GM18867 (cell line): ENCODE measurements at regions not wholly inside any gene's neighbourhood (a gene's known extent, or its start where the extent isn't known, plus 50 kb on each side); places are given as distances from the start of the nearest gene placed in this dataset.
"Not testable (repeated sequence)": the region's sequence is repeated elsewhere in the genome, so short reads cannot be mapped to it uniquely, and the experiment has no call there.

Experiments
- ATAC-seq: cut with Tn5 transposase; IDR thresholded peaks from one replicate; pipeline ENCODE4 v1.9.1; 2021; ENCODE audit warnings: mild to moderate bottlenecking, moderate library complexity; ENCODE audit not compliant: unreplicated experiment

DNA sequence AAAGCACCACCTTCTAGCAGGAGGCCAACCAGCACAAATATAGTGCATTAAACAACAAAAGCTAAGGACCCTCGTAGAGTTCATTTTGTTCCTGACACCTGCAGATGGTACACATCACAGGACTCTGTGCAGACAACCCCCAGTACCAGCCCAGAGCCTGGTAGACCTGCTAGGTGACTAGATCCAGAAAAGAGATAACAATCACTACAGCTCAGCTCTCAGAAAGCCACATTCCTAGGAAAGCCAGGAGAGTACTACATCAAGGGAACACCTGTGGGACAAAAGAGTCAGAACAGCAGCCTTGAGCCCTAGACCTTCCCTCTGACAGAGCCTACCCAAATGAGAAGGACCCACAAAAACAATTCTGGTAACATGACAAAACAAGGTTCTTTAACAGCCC, 344.7 kb upstream of the PTBP2 start:
- ATAC-seq: no peak

DNA sequence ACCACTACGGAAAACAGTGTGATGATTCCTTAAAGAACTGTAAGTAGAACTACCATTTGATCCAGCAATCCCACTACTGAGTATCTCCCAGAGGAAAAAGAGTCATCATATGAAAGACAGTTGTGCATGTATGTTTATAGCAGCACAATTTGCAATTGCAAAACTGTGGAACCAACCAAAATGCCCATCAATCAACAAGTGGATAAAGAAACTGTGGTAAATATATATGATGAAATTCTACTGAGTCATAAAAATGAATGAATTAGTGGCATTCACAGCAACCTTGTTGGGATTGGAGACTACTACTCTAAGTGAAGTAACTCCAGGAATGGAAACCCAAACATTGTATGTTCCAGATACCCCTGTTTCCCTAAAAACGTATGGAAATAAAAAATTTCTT, 337.0 kb upstream of the PTBP2 start:
- ATAC-seq: no peak

DNA sequence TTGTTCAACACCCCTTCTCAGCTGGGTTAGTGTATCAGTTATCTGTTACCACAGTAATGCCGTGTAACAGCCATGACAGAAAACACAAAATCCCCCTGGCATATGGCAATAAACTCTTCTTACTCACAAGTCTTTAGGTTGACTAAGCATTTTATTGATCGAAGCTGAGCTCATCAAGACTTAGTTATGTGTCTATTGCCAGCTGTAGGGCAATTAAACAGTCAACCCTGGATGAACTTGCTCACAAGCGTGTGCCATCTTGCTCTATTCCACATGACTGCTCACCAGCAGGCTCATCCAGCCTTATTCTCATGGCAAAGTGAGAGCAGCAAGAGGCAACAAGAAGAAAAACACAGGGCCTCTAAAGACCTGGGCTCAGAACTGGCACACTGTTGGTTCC, 333.8 kb upstream of the PTBP2 start:
- no peak for ATAC-seq

DNA sequence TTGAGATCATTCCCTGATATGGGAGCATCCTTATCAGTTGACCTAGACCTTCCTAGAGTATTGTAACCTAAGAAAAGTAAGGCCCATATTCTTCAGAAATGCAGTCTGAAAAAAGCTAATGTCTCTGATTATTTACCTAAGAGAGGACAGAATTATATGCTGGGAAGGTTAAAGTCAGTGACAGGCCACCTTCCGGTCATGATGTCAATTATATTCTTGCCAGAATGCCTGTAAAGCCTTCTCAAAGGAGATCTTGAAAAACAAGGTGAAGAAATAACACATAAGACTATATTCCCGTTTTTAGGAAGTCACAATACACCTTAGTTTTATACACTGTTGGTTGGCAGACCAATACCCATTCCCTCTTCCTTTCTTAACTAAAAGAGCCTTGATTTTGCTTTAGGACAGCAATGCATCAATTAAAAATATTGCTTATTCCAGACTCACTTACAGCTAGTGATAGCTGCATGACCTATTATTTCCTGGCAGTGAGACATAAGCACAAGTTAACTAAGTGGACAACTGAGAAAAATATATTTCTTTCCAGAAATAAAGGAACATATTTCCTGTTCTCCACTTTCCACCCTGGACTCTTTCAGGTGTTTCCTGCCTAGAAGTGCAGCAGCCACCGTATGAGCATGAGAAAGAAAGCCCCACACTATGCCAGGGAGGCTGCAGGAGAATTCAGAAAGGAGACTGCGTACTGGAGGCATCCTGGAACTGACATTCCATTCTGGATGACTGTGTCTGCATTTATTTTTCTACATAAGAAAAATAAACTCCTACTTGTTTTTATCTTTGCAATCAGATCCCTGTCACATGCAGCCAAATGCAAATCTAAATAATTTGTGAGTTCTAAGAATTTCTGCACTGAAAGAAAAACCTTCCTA, 332.9 kb upstream of the PTBP2 start:
- no peak for ATAC-seq

DNA sequence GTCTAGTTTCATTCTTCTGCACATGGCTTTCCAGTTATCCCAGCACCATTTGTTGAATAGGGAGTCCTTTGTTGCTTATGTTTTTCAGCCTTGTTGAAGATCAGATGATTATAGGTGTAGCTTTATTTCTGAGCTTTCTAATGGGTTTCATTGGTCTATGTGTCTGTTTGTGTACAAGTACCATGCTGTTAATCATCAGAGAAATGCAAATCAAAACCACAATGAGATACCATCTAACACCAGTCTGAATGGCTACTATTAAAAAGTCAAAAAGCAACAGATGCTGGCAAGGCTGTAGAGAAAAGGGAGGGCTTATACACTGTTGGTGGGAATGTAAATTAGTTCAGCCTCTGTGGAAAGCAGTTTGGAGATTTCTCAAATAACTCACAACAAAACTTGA, 321.5 kb upstream of the PTBP2 start:
- ATAC-seq: no peak

DNA sequence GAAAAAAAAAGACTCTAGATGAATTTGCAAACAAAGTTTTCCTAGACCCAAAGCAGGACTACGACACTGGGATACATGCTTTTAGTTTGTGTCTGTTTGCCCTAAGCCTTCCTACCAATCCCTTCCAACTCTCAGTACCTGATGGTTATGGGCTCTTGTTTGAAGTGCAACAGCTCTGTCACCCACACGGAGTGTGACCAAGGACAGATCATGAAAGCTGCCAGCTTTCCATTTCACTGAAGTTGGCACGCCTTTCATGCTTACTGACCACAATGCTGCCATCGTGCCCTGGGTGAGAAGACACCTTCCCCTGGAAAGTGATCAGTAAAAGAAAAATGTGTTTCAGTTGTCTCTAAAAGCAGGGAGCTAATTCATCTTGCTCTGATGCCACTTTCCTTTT, 312.5 kb upstream of the PTBP2 start:
- no peak for ATAC-seq

DNA sequence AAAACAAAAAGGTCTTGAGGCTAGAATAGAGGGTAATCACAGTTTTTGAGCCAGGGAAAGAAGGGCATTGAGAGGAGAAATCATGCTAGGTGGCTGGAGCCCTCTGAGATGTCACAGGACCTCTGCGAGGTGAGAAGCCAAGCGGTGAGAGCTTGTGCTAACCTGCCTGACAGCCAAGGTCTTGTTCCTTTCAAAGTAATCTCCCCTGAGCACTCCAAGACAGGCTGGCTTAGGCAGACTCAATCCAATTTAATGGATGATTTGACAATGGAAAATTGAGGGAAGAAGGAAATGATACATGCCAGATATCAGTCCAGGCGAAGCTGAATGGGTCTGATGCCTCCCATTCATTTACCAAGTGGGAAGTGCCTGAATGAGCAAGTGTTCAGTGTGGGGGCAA, 311.9 kb upstream of the PTBP2 start:
- ATAC-seq: no peak

DNA sequence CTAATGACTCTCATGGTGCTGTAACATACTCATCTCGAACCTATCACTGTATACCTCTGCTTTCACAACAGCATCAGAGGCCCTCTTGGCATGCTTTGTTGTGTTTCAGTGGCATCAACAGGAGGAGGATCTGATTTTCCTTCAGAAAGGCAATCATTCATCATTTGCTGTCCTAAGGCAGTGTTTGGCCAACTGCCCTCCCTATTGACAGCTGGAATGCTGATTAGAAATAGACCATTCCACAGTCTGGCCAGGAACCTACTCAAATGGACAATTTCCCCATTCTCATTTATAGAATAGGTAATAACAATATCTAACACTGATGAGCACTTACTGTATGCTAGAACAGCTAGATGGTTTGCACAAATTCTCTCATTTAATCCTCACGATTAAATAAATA, 310.6 kb upstream of the PTBP2 start:
- no peak for ATAC-seq

DNA sequence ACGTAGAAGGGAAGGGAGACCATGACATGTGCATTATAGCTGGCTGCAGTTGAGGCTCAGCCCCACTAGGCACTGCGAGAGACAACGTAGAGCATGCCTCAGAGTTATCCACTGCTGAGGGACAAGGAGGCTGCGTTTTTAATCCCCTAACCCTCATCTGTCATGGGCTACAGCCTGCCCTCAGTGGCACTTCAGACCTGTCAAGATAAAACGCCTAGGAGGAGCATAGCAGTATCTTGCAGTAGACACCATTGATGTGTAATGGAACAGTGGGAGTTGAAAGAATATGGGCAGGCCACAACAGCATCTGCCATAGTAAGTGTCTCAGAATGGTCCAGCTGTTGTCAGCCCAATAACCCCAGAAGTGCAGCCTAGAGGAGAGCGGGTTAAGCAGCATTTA, 307.0 kb upstream of the PTBP2 start:
- ATAC-seq: no peak

DNA sequence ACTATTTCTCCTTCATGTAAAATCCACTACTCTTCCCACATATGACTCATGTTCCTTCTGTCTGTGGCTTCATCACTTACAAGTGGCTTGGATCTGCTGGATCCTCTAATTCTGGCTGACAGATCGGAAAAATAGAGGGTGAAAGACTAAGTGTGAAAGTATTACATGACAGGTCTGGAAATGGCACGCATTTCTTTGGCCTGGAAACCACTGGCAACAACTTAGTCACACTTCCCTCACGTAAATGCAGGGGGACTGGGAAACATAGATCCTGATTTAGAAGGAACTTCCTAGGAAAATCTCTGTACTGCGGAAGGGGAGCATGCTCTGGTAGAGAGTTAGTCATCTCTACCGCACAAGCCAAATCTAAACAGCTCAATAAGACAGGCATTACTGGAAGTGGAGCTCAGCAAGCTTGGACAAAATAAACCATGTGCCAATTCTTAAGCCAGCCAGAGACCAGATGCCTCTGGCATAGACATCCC, 305.4 kb upstream of the PTBP2 start:
- ATAC-seq: no peak

DNA sequence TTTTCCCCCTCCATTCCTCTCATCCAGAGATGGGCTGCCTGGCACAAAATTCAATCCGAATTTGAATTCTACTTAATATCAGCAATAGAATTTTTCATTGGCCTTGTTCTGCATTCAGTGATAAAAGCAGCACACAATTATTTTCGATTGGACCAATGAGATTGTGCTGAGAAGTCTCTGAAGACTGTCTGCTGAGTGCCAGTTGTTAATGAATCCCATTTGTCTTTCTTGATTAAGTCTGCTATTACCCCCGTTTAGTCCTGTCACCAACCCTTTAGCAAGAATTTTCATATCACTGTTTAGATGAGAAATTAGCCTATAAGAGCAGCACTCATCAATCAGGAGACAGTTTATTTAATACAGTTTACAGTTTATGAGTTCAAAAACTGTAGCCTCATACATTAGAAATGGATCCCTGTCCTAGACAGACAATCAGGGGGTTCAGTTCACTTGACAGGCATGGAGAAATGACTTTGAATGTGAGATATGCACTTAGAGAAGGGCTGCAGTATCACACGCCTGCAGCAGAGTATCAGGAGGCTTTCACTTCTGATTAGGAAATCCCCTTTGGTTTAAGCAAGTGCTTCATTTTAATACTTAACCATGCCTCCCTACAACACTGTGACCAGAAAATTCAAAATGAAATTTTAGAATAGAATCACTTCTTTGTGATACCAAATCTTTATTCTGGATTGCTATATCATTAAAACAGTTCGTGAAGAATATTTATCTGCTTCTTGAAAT, 304.7 kb upstream of the PTBP2 start:
- peak; percentile 93 for ATAC-seq

DNA sequence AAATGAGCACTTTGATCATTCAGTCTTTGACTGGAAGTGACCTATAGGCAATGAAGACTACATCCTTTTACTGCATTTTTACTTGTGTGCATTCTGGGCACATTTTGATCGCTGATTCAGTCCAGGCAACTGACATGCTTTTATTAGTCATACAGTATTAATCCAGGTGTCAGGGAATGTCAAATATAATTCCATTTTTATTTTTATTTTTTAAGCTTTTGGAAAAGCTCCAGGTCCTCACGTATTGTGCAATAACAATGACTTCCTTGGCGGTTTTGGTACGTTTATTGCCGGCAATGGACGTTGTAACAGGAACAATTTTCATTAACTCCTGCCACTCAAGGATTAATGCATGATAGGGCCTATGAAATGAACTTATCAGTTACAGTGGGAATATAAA, 302.6 kb upstream of the PTBP2 start:
- ATAC-seq: no peak

DNA sequence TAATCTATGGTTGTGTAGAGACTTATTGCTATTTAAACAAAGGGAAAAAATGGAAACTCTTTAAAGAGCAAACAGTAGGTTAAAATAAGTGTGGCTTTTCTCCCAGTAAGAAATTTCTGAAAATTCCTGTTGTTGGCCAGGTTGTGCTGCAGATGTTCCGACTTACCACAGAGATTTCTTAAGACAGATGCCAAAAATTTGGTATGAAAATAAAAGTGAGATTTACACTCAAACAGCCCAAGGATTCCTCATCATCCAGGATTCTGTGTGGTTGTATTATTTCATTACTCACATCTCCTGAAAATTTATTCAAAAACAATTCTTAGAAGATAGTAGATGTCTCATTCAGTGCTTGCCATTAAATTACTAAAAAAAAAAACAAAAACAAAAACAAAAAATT, 296.7 kb upstream of the PTBP2 start:
- ATAC-seq: no peak

DNA sequence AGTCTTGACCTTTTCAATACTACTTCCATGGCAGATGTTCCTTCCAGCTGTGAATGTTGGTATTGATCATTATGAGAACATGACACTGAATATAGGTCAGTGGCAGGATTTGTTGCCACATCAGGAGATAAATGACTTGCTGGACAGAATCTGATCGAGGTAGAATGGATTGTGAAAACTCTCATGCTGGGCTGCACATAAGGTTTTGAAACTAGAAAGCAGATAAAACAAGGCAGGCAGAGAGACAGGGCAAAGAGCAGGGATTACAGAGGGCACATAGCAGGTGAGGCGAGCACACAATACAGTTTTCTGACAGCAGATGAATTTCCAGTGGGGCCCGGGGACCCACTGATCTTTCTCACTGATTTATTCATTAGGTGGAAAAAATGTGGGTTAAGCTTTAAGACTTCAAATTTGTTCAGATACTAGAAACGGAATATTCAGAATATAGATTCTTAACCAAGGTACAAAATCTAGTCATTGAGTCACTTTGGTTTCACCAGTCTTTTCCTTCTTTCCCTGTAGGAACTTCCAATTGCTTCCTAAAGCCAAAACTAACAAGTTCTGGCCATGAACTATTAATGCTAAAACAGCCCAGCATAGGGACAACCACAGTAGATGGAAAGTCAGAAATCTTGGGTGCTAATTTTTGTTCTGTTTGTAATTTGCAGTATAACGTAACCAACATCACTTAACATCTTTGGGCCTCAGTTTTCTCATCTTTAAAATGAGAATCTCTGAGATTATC, 296.0 kb upstream of the PTBP2 start:
- ATAC-seq: no peak

DNA sequence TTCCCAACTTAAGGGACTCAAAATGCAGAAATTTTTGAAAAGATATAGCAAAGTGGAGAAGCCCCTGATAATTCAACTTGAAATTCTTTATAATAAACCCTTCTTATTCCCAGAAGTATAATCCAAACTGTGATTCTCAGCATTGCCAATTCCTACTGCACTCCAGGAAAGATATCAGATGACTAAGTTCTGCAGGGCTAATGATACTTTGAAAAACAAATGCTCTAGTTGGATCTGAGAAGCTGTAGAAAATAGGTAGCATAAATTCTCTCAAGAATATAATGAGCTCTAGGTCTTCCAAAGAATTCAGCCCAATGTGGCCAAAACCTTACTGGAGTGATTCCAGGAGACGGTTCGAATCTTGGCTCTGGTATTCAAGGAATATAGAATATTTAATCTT, 294.0 kb upstream of the PTBP2 start:
- no peak for ATAC-seq

DNA sequence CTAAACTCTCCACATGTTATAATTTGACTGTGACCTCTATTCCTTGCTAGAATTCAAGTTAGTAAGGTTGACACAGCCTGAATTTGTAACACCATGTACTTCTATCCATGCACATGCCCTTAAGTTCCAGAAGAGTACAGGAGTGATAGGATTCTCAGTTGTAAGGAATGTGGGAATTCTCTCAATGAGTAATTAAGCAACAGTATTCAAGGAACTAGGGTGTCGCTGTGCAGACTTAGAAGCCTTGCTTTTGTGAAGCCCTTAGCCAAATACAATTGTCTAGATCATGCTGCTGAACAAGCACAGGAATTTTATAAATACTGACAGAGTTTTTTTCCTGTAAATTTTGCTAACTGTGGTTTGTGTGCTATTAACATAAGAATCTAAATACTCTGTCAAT, 276.3 kb upstream of the PTBP2 start:
- no peak for ATAC-seq

DNA sequence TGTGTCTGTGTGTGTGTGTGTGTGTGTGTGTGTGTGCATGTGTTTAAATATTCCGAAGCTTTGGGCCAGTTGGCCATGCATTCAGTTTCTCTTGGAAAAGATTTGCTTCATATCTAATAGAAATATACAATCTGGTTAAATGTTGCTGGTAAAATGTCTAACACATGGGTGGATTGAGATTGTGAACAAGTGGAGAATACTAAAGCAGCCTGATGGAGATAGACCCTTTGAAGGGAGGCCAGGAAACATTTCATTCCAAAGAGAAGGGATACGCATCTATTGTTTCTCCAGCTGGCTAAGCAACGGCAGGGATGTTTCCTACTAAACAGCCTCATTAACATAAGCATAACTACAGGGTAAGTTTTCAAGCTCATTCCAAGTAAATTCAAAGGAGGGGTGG, 257.5 kb upstream of the PTBP2 start:
- no peak for ATAC-seq

DNA sequence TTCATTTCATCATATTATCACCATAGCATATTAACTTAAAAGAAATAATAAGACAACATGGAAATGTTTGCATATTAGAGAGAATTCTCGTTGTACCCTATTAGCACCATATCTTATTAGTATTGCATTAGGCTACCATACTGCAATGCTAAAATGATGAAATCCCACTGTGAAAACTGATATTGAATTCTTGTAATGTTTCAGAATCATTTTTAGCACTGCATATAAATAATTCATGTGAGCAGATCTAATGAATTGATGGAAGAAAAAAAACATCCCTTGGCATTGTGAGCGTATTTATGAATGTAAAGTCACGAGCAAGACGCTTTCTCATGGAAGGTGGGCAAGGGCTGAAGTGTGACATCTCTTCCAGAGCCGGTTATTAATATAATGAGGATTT, 257.1 kb upstream of the PTBP2 start:
- ATAC-seq: no peak

DNA sequence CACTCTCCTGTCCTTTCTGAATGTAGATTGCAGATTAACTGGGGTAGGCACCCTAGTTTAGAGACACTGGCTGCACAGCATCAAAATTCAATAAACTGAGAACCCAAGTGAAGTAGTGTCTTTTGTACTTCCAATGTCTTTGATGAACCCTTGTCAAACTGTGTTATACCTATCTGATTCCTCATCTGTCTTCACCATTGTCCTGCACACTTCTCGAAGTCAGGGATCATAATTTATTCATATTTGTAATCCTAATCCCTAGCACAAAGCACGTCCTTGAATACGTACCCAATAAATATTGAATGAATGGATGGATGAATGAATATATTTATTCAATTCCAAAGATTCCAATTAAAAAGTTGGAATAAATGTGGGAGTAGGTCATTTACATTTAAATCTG, 256.6 kb upstream of the PTBP2 start:
- ATAC-seq: no peak

DNA sequence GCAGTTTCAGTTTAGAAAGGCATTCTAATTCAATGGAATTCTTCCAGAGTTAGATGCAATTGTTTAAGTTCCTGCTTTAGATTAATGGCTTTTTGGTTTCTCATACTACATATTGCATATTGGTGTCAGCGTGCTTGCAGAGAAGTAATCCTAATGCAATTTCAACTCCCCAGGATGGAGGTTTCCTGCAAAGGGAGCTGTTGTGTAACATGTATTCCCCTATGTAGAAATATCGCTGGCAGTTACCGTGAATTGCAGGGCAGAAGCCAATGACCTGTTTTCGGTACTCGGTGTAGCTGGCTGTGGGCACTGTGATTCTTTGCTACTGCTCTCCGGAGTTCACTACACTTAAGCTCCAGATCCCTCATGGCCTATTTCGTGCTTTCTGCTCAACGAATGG, 256.1 kb upstream of the PTBP2 start:
- no peak for ATAC-seq

DNA sequence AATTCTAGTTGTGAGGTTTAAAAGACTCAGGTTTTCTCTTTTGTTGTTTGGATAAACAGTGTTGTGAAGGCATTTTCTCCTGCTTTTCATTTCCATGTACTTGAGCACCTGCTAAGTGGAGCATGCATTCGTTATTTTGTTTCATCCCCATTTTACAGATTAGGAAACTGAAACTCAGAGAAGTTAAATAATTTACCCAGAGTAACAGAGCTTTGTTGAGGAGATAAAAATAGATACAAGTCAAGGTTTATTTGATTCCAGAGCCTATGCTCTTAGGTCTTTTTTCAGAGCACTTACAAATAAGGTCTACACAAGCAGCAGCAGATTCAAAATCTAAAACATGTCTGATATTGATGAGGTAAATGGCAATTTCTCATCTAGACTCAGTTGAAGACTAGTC, 254.7 kb upstream of the PTBP2 start:
- no peak for ATAC-seq

DNA sequence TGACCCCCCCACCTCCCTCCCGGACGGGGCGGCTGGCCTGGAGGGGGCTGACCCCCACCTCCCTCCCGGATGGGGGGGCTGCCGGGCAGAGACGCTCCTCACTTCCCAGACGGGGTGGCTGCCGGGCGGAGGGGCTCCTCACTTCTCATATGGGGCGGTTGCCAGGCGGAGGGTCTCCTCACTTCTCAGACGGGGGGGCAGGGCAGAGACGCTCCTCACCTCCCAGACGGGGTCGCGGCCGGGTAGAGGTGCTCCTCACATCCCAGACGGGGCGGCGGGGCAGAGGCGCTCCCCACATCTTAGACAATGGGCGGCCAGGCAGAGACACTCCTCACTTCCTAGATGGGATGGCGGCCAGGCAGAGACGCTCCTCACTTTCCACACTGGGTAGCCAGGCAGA, 251.9 kb upstream of the PTBP2 start:
- not testable (repeated sequence) for ATAC-seq
